GM10266 (cell line): ENCODE measurements at regions not wholly inside any gene's neighbourhood (a gene's known extent, or its start where the extent isn't known, plus 50 kb on each side); places are given as distances from the start of the nearest gene placed in this dataset.

Source experiments
- DNase-seq: peaks from one replicate; pipeline ENCODE4 v3.0.0; 2012; ENCODE audit errors: extremely low spot score
- CTCF ChIP-seq: IDR thresholded peaks from 2 replicates; pipeline ENCODE4 v1.5.1; 2012; ENCODE audit warnings: mild to moderate bottlenecking, low read depth; ENCODE audit not compliant: control insufficient read depth, insufficient read depth; ENCODE audit errors: missing control alignments

DNA sequence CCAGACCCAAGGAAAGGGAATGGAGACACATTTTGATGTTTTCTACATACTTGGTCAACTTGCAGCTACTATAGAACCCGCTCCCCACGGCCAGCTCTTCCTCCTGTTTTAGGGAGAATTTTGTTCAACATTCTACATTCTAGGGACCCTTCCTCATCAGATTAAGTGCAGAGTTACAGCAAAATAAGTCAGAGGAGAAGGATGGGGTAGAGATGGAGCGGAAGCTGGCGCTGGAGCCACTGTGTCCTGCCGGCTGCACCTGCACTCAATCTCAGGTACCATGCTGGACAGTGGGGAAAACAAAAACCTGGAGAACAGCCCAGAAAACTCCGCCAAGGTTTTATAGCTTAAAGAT, 79.4 kb upstream of the EN2 start:
- TF ChIP-seq CTCF: no peak
- no peak for DNase-seq

DNA sequence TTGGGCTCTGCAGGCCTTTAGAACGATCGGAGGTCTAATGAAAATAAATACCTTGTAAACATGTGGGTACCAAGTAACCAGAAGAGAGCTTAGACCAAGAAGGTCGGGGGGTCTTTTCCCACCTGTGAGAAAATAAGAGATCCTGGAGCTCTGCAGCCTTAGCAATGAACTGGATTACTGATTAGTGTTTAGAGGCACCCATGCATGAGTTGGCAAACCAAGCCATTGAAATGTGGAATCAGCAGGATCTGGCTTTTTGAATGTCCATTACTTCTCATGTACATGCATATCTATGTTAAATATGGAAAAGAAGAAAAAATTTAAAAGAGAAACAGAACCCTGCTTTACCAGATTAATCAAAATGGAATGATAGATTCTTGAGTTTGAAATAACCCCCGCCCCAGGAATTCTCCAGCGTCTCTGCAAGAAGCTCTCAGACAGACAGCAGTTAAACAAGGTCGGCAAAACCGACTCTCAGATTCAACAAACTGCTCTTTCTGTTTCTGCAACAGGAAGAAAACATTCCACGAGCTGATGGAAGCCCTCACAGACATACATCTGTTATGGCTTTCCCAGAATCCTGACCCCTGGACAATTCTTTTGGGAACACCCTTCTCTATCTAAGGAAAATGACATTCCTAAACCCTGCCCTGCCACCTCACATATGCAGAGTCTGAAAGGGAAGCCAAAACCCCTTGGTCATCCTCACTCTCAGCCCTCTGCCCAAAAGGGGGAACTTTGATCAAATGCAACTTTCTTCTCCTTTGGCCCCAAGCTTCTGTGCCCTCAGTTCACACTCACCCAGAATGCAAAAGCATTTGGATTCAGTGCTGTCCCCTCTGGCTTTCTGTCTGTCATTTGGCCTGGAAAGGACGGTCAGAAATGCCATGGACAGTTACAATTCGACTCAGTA, 78.7 kb upstream of the EN2 start:
- TF ChIP-seq CTCF: no peak
- no peak for DNase-seq

GRCh38 chr7:155380221-155380861, 77.6 kb upstream of the EN2 start:
- DNase-seq: peak; percentile 91
- TF ChIP-seq CTCF: peak; percentile 78

DNA sequence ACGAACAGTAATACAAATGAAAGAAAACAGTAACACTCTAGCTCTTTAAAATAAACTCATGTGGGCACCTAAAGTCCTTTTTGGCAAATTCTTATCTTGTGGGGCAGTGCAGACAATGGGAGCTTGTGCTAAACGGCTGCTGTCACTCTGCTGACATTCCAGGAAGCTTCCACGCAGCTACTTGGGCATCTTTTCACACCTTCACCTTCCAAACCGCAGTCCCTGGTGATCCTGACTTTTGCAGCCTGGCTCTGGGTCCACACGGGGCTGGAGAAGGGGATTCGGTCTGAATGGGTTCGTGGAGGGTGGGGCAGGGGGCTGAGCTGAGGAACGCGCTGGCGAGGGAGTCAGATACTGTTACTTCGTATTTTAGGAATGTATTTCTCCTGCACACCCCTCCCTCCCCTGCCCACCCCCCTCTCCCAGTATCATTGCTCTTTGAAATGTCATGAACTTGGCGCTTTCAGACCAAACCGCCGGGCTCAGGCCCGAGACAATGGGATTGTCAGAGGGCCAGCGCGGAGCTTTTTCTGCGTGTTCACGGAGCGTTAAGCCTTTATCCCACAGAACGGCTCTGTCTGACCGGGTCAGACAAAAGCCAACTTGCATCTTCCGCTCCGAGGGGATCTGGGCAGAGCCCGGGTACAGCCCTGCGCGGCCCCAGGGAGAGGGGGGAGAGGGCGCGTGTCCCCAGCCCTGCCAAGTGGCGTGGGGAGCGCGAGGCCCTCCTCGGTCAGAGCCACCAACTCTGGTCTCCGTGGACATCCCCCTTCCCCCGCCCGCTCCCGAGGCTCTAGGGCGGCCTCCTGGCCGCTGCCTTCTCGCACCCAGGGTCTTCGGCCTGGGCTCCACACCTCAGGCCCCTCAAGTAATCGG, 76.7 kb upstream of the EN2 start:
- TF ChIP-seq CTCF: no peak
- DNase-seq: no peak

DNA sequence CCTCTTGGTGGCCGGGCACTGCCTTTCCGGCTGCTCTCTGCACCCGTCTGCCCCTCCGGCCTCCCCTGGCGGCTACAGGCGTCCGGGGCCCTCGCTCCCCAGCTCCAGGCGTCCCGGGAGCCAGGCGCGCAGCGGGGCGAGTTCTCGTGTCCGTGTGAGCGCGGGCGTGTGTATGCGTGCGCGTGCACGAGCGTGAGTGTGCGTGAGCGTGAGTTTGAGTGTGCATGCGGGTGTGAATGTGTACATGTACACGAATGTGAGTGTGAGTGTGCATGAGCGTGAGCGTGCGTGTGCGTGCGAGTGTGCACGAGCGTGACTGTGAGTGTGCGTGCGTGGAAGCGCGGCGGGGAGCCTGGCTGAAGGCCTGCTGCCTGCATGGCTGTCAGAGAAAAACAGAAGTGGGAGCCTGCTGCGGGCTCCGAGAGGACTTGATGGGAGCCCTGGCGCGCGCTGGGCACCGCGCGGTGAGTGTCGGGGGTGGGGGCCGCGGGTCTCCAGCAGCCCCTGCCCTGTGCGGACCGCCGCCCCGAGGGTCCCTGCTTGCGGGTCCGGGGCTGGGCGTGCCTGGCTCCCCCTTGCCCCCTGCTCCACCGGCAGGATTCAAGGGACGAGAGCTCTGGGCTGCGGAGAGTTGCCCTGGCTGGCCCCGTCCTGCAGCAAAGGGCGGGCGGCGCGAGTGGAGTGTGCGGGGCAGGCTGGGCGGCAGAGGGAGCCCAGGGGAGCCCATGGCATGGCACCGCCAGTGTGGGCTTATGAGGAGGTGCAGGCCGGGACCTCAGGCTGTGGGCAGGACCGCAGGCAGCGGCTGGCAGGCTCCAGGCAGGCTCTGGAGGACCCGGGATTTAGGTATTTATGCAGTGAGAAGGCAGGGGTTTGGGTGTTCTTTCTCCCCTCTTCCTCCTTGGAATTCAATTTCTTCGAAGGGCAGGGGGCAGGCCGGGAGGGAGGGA, 75.8 kb upstream of the EN2 start:
- DNase-seq: no peak
- TF ChIP-seq CTCF: no peak

- TF ChIP-seq CTCF: no peak
Observed at GRCh38 chr7:155382802-155383171, 75.1 kb upstream of the EN2 start.

More at GRCh38 chr7:155382802-155383171, 75.1 kb upstream of the EN2 start:
- no peak for DNase-seq
